Suprapubic skin (tissue), 4 donors: ENCODE measurements at regions not wholly inside any gene's neighbourhood (a gene's known extent, or its start where the extent isn't known, plus 50 kb on each side); places are given as distances from the start of the nearest gene placed in this dataset.

ENCODE experiments used
- DNase-seq, 2 donors: peaks; one replicate each; pipeline ENCODE4 v3.0.0-alpha.2; 2019; ENCODE audit warnings: low spot score in 2 of 2
- H3K27ac ChIP-seq: fragments of 200-600 bp; sonication (generic); one replicate; pipeline ENCODE4 v1.5.1; 2019
- H3K27me3 ChIP-seq: fragments of 200-600 bp; sonication (generic); one replicate; pipeline ENCODE4 v1.5.1; 2019
- H3K36me3 ChIP-seq: fragments of 200-600 bp; sonication (generic); one replicate; pipeline ENCODE4 v1.5.1; 2019
- H3K4me1 ChIP-seq: fragments of 200-600 bp; sonication (generic); one replicate; pipeline ENCODE4 v1.5.1; 2019
- H3K4me3 ChIP-seq: fragments of 200-600 bp; sonication (generic); one replicate; pipeline ENCODE4 v1.5.1; 2019; ENCODE audit warnings: mild to moderate bottlenecking
- H3K9me3 ChIP-seq: fragments of 200-600 bp; sonication (generic); one replicate; pipeline ENCODE4 v1.5.1; 2019
- CTCF ChIP-seq, 2 donors: fragments of 200-600 bp in 1 of 2; fragments of 450-650 bp in 1 of 2; sonication (generic) in 1 of 2; IDR thresholded peaks; one replicate each; pipeline ENCODE4 v1.5.1; 2016 to 2019; ENCODE audit warnings: antibody characterized with exemption in 2 of 2, mild to moderate bottlenecking in 1 of 2, moderate library complexity in 1 of 2
- EP300 ChIP-seq: sonication (generic); formaldehyde crosslinking; IDR thresholded peaks from one replicate; pipeline ENCODE4 v1.6.1; 2017; ENCODE audit warnings: antibody characterized with exemption
- POLR2A ChIP-seq, 2 donors: fragments of 450-650 bp; IDR thresholded peaks; one replicate each; pipeline ENCODE4 v1.6.1; 2017; ENCODE audit warnings: antibody characterized with exemption in 2 of 2, mild to moderate bottlenecking in 2 of 2, moderate library complexity in 2 of 2
- POLR2AphosphoS5 ChIP-seq, 3 donors: sonication (generic); formaldehyde crosslinking; IDR thresholded peaks; one replicate each; pipeline ENCODE4 v1.6.1; 2017; ENCODE audit warnings: antibody characterized with exemption in 3 of 3
- WGBS: methylation state at CpG from one replicate; pipeline ENCODE4 v1.1.5; 2018; 5-methylcytosine and 5-hydroxymethylcytosine counted together

- DNase-seq: no peak
- H3K36me3 ChIP-seq: no peaks in the 10 kb centered on the region
- H3K27me3 ChIP-seq: no peaks in the 10 kb centered on the region
- H3K4me1 ChIP-seq: no peaks in the 10 kb centered on the region
- no peak for TF ChIP-seq EP300
- TF ChIP-seq POLR2A (IDR thresholded peaks at IDR 0.05): no peak
- no peak for TF ChIP-seq POLR2AphosphoS5 (IDR thresholded peaks at IDR 0.05)
- TF ChIP-seq CTCF (IDR thresholded peaks at IDR 0.05): no peak
- no peaks in the 10 kb centered on the region for H3K9me3 ChIP-seq
- no peak overlapping the region for H3K27ac ChIP-seq
- H3K4me3 ChIP-seq: no peak overlapping the region
Measured at GRCh38 chr16:63628812-63629211, 1493.1 kb downstream of the CDH11 start.

- no peaks in the 10 kb centered on the region for H3K9me3 ChIP-seq
- H3K36me3 ChIP-seq: no peaks in the 10 kb centered on the region
- 31% methylated on average over 1 of the region's 1 CpG for WGBS
- H3K4me3 ChIP-seq: no peak overlapping the region
- no peaks in the 10 kb centered on the region for H3K4me1 ChIP-seq
- no peak for TF ChIP-seq POLR2AphosphoS5 (IDR thresholded peaks at IDR 0.05)
- TF ChIP-seq EP300: no peak
- no peak for TF ChIP-seq POLR2A (IDR thresholded peaks at IDR 0.05)
- no peak for TF ChIP-seq CTCF (IDR thresholded peaks at IDR 0.05)
- no peak overlapping the region for H3K27ac ChIP-seq
- no peaks in the 10 kb centered on the region for H3K27me3 ChIP-seq
- no peak for DNase-seq
Measured at GRCh38 chr16:63625126-63625525, 1496.7 kb downstream of the CDH11 start.

DNA sequence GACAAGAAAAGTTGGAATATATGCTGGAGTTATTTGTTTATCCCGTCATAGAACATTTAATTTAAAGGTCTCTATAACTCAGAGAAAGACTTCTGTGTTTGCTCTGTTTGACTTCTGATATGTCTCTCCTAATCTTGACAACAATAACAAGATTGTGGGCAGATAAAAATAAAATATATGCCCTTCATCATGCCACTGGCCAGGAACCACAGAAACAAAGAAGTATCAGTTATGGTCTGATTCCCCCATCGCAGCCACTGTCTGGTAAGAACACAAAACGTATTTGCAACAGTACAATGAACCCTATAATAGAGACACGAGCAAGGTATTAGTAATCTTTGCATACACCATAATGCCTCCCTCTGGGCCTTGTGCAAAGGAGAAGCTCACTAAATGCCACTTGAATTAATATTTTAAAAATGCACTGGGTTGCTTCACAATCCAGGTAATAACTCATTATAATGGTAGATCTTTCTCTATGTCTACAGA lies 1498.3 kb downstream of the CDH11 start:
- Histone ChIP-seq H3K4me1 (no peaks in the 10 kb centered on the region), H3K9me3 (no peaks in the 10 kb centered on the region), H3K27ac (no peak overlapping the region), H3K36me3 (no peaks in the 10 kb centered on the region), H3K27me3 (no peaks in the 10 kb centered on the region), H3K4me3 (no peak overlapping the region)
- 73% methylated on average over 4 of the region's 4 CpGs for WGBS
- TF ChIP-seq POLR2AphosphoS5 (IDR thresholded peaks at IDR 0.05) (no peak), EP300 (no peak), CTCF (IDR thresholded peaks at IDR 0.05) (no peak), POLR2A (IDR thresholded peaks at IDR 0.05) (no peak)
- no peak for DNase-seq

DNA sequence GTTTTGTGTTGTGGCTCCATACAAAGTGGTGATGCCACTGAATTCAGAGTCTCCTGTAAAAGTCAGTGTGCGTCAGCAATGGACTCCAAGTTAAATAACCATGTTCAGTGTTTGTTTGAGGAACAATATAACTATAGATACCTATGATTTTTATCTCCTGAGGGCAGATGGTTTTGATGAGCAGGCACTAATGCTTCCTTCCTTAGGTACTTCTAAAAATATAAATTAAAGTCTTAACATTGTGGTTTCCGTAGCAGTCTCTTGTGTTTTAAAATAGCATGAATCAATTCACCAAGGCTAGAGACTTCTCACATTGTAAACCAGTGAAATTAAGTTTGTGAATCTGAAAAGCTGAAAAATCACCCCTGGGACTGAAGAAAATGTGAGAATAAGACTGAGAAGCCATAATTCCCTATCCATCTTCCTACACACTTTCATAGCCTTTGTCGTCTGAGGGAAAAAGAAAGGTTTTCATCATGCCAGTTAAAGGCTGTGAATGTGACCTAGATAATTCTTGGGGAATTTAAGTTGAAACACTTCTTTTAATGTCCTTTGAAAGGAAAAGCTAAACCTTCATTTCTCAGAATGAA lies 1502.9 kb downstream of the CDH11 start:
- H3K4me3 ChIP-seq: no peak overlapping the region
- TF ChIP-seq CTCF (IDR thresholded peaks at IDR 0.05) (no peak), EP300 (no peak), POLR2A (IDR thresholded peaks at IDR 0.05) (no peak), POLR2AphosphoS5 (IDR thresholded peaks at IDR 0.05) (no peak)
- no peaks in the 10 kb centered on the region for H3K36me3 ChIP-seq
- H3K4me1 ChIP-seq: no peaks in the 10 kb centered on the region
- H3K27ac ChIP-seq: no peak overlapping the region
- H3K27me3 ChIP-seq: peaks cover 11% of the 10 kb centered on the region
- H3K9me3 ChIP-seq: no peaks in the 10 kb centered on the region
- DNase-seq: no peak
- WGBS: 55% methylated on average over 3 of the region's 3 CpGs

DNA sequence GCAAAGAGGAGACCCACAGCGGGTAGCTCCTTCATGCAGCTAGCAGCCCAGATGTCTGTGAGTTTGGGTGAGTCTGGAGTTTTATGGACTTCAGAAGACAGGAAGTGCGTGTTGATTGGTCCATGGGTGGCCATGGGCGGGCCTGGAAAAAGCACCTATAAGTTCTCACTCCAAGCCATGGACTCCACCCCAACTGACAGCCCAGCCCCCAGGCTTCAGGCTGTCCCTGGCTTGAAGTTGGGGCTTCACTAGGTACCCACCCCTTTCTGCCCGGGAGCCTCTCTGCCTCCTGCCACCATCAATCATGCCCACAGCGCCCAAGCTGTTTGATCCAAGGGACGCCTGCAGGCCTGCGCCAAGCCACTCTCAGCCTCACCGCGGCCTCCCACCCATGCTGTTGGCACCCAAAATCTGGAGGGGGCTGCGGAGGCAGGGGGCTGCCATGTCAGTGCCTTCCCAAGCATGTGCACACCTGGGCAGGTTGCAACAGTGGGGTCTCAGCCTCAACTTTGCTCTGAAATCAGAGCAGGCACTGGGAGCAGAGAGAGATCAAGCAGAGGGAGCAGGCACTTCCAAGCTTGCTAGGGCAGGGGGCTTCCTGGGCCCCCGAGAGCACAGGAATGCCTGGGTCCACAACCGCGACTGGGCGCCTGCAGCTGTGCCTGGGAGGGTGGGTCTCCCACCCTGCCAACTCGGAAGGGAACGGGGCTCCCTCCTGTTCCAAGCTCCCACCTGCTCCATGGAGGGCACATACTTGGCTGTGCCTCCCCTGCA lies 1503.7 kb downstream of the CDH11 start:
- no peaks in the 10 kb centered on the region for H3K4me1 ChIP-seq
- H3K4me3 ChIP-seq: peak overlapping the region; percentile 51
- H3K27ac ChIP-seq: no peak overlapping the region
- H3K36me3 ChIP-seq: no peaks in the 10 kb centered on the region
- TF ChIP-seq CTCF (IDR thresholded peaks at IDR 0.05) (no peak), EP300 (no peak), POLR2AphosphoS5 (IDR thresholded peaks at IDR 0.05) (no peak), POLR2A (IDR thresholded peaks at IDR 0.05) (no peak)
- 62% methylated on average over 13 of the region's 16 CpGs for WGBS
- peaks cover 11% of the 10 kb centered on the region for H3K27me3 ChIP-seq
- no peaks in the 10 kb centered on the region for H3K9me3 ChIP-seq
- no peak for DNase-seq
